H9 (cell line): ENCODE measurements at regions not wholly inside any gene's neighbourhood (a gene's known extent, or its start where the extent isn't known, plus 50 kb on each side); places are given as distances from the start of the nearest gene placed in this dataset.

Experiments used
- DNase-seq: peaks from one replicate; pipeline ENCODE4 v3.0.0-alpha.2; 2017
- H2AFZ ChIP-seq: one replicate; pipeline ENCODE4 v1.6.1; 2013; ENCODE audit warnings: mild to moderate bottlenecking, low read length, control low read depth, moderate library complexity
- H2AK5ac ChIP-seq: 2 replicates; pipeline ENCODE4 v1.6.1; 2013; ENCODE audit warnings: low read length, control low read depth, mixed read lengths; ENCODE audit not compliant: insufficient read length
- H2BK120ac ChIP-seq: one replicate; pipeline ENCODE4 v1.6.1; 2013; ENCODE audit warnings: low read depth, mild to moderate bottlenecking, low read length, control low read depth, inconsistent platforms; ENCODE audit not compliant: poor library complexity, severe bottlenecking
- H2BK12ac ChIP-seq: 2 replicates; pipeline ENCODE4 v1.6.1; 2013; ENCODE audit warnings: low read length, control low read depth, mixed read lengths, low read depth; ENCODE audit not compliant: insufficient read length
- H2BK15ac ChIP-seq: 2 replicates; pipeline ENCODE4 v1.6.1; 2013; ENCODE audit warnings: low read depth, low read length, control low read depth
- H2BK20ac ChIP-seq: one replicate; pipeline ENCODE4 v1.6.1; 2013; ENCODE audit warnings: low read depth, mild to moderate bottlenecking, low read length, control low read depth, inconsistent platforms; ENCODE audit not compliant: poor library complexity, severe bottlenecking
- H2BK5ac ChIP-seq: 2 replicates; pipeline ENCODE4 v1.6.1; 2013; ENCODE audit warnings: low read length, control low read depth, mixed read lengths; ENCODE audit not compliant: insufficient read length
- H3K14ac ChIP-seq: 2 replicates; pipeline ENCODE4 v1.6.1; 2013; ENCODE audit warnings: low read length, control low read depth; ENCODE audit not compliant: insufficient read depth
- H3K18ac ChIP-seq: 2 replicates; pipeline ENCODE4 v1.6.1; 2013; ENCODE audit warnings: low read depth, mild to moderate bottlenecking, mixed read lengths, low read length, control low read depth; ENCODE audit not compliant: insufficient read length
- H3K23ac ChIP-seq: 2 replicates; pipeline ENCODE4 v1.6.1; 2013; ENCODE audit warnings: low read length, control low read depth, mixed read lengths, low read depth; ENCODE audit not compliant: insufficient read length
- H3K23me2 ChIP-seq: 2 replicates; pipeline ENCODE4 v1.6.1; 2013; ENCODE audit warnings: low read depth, mild to moderate bottlenecking, mixed read lengths, low read length, control low read depth; ENCODE audit not compliant: insufficient read length, poor library complexity, severe bottlenecking
- H3K27ac ChIP-seq: 2 replicates; pipeline ENCODE4 v1.5.1; 2013; ENCODE audit warnings: low read length, control low read depth, mixed read lengths, low read depth; ENCODE audit not compliant: insufficient read length
- H3K27me3 ChIP-seq: 2 replicates; pipeline ENCODE4 v1.6.1; 2013; ENCODE audit warnings: low read length, control low read depth, inconsistent platforms; ENCODE audit not compliant: insufficient read depth
- H3K4ac ChIP-seq: 2 replicates; pipeline ENCODE4 v1.6.1; 2013; ENCODE audit warnings: low read depth, mild to moderate bottlenecking, control low read depth, inconsistent platforms, low read length, moderate library complexity
- H3K4me1 ChIP-seq: 2 replicates; pipeline ENCODE4 v1.6.1; 2013; ENCODE audit warnings: low read length, control low read depth, inconsistent platforms; ENCODE audit not compliant: insufficient read depth
- H3K4me2 ChIP-seq: 2 replicates; pipeline ENCODE4 v1.6.1; 2013; ENCODE audit warnings: low read length, control low read depth, mixed read lengths; ENCODE audit not compliant: insufficient read length, insufficient read depth
- H3K56ac ChIP-seq: 2 replicates; pipeline ENCODE4 v1.6.1; 2013; ENCODE audit warnings: low read depth, mild to moderate bottlenecking, mixed read lengths, low read length, control low read depth; ENCODE audit not compliant: insufficient read length
- H3K79me1 ChIP-seq: 2 replicates; pipeline ENCODE4 v1.6.1; 2013; ENCODE audit warnings: low read depth, mild to moderate bottlenecking, moderate library complexity, low read length, control low read depth, inconsistent platforms; ENCODE audit not compliant: insufficient read depth, poor library complexity, severe bottlenecking
- H3K79me2 ChIP-seq: 2 replicates; pipeline ENCODE4 v1.6.1; 2013; ENCODE audit warnings: low read length, control low read depth, inconsistent platforms; ENCODE audit not compliant: insufficient read depth
- H3K9ac ChIP-seq: 2 replicates; pipeline ENCODE4 v1.6.1; 2013; ENCODE audit warnings: low read length, control low read depth, mixed read lengths; ENCODE audit not compliant: insufficient read length; ENCODE audit errors: extremely low read depth
- H3K9me3 ChIP-seq: one replicate; pipeline ENCODE4 v1.6.1; 2013; ENCODE audit warnings: low read depth, low read length, inconsistent platforms; ENCODE audit not compliant: control insufficient read depth
- H3T11ph ChIP-seq: one replicate; pipeline ENCODE4 v1.6.1; 2013; ENCODE audit warnings: mild to moderate bottlenecking, low read length, control low read depth, inconsistent platforms
- H4K20me1 ChIP-seq: one replicate; pipeline ENCODE4 v1.6.1; 2013; ENCODE audit not compliant: control insufficient read depth, insufficient read length, insufficient read depth
- H4K5ac ChIP-seq: 2 replicates; pipeline ENCODE4 v1.6.1; 2013; ENCODE audit warnings: low read depth, mild to moderate bottlenecking, mixed read lengths, low read length, control low read depth; ENCODE audit not compliant: insufficient read length
- H4K8ac ChIP-seq: replicated peaks from 2 replicates; pipeline ENCODE4 v1.6.1; 2013; ENCODE audit warnings: low read length, control low read depth, mixed read lengths, low read depth; ENCODE audit not compliant: insufficient read length
- H4K91ac ChIP-seq: 2 replicates; pipeline ENCODE4 v1.6.1; 2013; ENCODE audit warnings: low read depth, mild to moderate bottlenecking, moderate library complexity, mixed read lengths, low read length, control low read depth; ENCODE audit not compliant: insufficient read length
- H3K27ac Mint-ChIP-seq, 3 experiments: 2 replicates in 2 of 3; 3 replicates in 1 of 3; pipeline ENCODE4 v1.8.0; 2020 to 2021; ENCODE audit warnings: mixed read lengths in 3 of 3, mild to moderate bottlenecking in 1 of 3, moderate library complexity in 1 of 3
- H3K27me3 Mint-ChIP-seq: 2 replicates; pipeline ENCODE4 v1.8.0; 2021; ENCODE audit warnings: low read depth, mild to moderate bottlenecking, moderate library complexity, mixed read lengths
- H3K36me3 Mint-ChIP-seq, 3 experiments: 2 replicates in 2 of 3; 3 replicates in 1 of 3; pipeline ENCODE4 v1.8.0; 2020 to 2021; ENCODE audit warnings: low read depth in 3 of 3, mixed read lengths in 3 of 3; ENCODE audit not compliant: insufficient read depth in 1 of 3
- H3K4me1 Mint-ChIP-seq, 2 experiments: 2 replicates each; pipeline ENCODE4 v1.8.0; 2020; ENCODE audit warnings: mixed read lengths in 2 of 2
- H3K4me3 Mint-ChIP-seq, 2 experiments: 2 replicates in 1 of 2; 3 replicates in 1 of 2; pipeline ENCODE4 v1.8.0; 2020 to 2021; ENCODE audit warnings: mild to moderate bottlenecking in 2 of 2, mixed read lengths in 2 of 2, moderate library complexity in 1 of 2
- H3K9me3 Mint-ChIP-seq, 2 experiments: 2 replicates in 1 of 2; 3 replicates in 1 of 2; pipeline ENCODE4 v1.8.0; 2020; ENCODE audit warnings: mild to moderate bottlenecking in 2 of 2, mixed read lengths in 2 of 2, moderate library complexity in 1 of 2
- WGBS: extraction: QIAGEN DNeasy Blood & Tissue Kit; methylation state at CpG from one replicate; pipeline ENCODE4 v1.1.7; 2013; ENCODE audit warnings: missing lambda C conversion rate, low lambda C conversion rate, mixed read lengths; ENCODE audit not compliant: insufficient read length; ENCODE audit errors: extremely low coverage; 5-methylcytosine and 5-hydroxymethylcytosine counted together
- TF ChIP-seq, protein P1 (sequence below): fragments of 200-600 bp; sonication (generic); conservative IDR thresholded peaks from 3 replicates; pipeline ENCODE4 v1.8.0; 2021; ENCODE audit warnings: antibody characterized with exemption, mild to moderate bottlenecking

DNA sequence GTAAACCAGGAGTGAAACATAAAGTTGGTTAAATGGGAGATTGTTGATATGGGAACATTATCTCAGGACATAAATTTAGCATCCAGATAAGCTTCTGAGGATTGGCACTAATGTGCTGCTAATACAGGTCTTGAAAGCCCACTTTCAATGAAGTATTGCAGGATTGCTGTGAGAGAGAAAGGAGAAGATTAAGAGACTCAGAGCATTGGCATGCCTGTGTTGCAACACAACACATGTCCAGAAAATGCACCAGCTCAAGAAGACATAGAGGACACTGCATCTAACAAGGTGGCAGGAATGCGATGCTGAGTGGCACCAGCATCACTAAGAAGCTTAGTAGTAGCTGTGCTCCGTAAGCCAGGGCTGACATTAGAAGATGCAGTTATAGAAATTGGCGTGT lies 728.9 kb downstream of the SUCLG1 start:
- Mint-ChIP-seq H3K36me3 (peaks cover 0 to 13% (median 0%) of the 10 kb centered on the region in 3 experiments; a peak in 1 of 7 replicates), H3K4me3 (no peak overlapping the region)

More for the DNA sequence above, 728.9 kb downstream of the SUCLG1 start:
- Histone ChIP-seq H3K27ac (no peak overlapping the region), H3K4ac (no peak overlapping the region), H3K18ac (no peak overlapping the region), H3K27me3 (no peaks in the 10 kb centered on the region), H3K14ac (no peak overlapping the region), H2BK120ac (no peak overlapping the region), H4K91ac (no peak overlapping the region), H2BK5ac (no peak overlapping the region), H3T11ph (no peak overlapping the region), H2AFZ (no peak overlapping the region), H3K79me2 (no peaks in the 10 kb centered on the region), H3K4me2 (no peak overlapping the region), H3K23ac (no peak overlapping the region), H2BK12ac (no peak overlapping the region), H3K56ac (no peak overlapping the region), H3K9ac (no peak overlapping the region), H2BK20ac (no peak overlapping the region), H2BK15ac (no peak overlapping the region), H3K23me2 (no peaks in the 10 kb centered on the region), H2AK5ac (no peak overlapping the region), H3K4me1 (no peaks in the 10 kb centered on the region), H4K20me1 (no peaks in the 10 kb centered on the region), H3K9me3 (no peaks in the 10 kb centered on the region), H4K8ac (no peak overlapping the region), H4K5ac (no peak overlapping the region), H3K79me1 (no peaks in the 10 kb centered on the region)
- Mint-ChIP-seq H3K27ac (no peak overlapping the region), H3K9me3 (peaks cover 0 to 4% of the 10 kb centered on the region in 2 experiments; a peak in 3 of 5 replicates), H3K27me3 (no peaks in the 10 kb centered on the region), H3K4me1 (no peaks in the 10 kb centered on the region; a peak in 1 of 4 replicates)
- no peak for DNase-seq
- no CpG with 5 or more reads among the region's 3 CpGs for WGBS
- TF ChIP-seq, protein P1, sequence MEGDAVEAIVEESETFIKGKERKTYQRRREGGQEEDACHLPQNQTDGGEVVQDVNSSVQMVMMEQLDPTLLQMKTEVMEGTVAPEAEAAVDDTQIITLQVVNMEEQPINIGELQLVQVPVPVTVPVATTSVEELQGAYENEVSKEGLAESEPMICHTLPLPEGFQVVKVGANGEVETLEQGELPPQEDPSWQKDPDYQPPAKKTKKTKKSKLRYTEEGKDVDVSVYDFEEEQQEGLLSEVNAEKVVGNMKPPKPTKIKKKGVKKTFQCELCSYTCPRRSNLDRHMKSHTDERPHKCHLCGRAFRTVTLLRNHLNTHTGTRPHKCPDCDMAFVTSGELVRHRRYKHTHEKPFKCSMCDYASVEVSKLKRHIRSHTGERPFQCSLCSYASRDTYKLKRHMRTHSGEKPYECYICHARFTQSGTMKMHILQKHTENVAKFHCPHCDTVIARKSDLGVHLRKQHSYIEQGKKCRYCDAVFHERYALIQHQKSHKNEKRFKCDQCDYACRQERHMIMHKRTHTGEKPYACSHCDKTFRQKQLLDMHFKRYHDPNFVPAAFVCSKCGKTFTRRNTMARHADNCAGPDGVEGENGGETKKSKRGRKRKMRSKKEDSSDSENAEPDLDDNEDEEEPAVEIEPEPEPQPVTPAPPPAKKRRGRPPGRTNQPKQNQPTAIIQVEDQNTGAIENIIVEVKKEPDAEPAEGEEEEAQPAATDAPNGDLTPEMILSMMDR = no peak
